DMS114 treated with DMSO at 0.1 percent for 48 hours (cell line): ENCODE measurements at regions not wholly inside any gene's neighbourhood (a gene's known extent, or its start where the extent isn't known, plus 50 kb on each side); places are given as distances from the start of the nearest gene placed in this dataset.

Experiments used
- DNase-seq: peaks from one replicate; lab custom pipeline; 2025; ENCODE audit not compliant: unreplicated experiment; lab: John Stamatoyannopoulos, UW

- DNase-seq, result no peak
Measured at GRCh38 chr2:23241611-23242245, 143.3 kb upstream of the KLHL29 start.

GRCh38 chr2:23243073-23243659 is 141.8 kb upstream of the KLHL29 start:
- no peak for DNase-seq

- no peak for DNase-seq
Measured at GRCh38 chr2:23244617-23245016, 140.4 kb upstream of the KLHL29 start.

GRCh38 chr2:23246992-23247683 is 137.8 kb upstream of the KLHL29 start:
- DNase-seq, result no peak

GRCh38 chr2:23248667-23249066 is 136.3 kb upstream of the KLHL29 start:
- DNase-seq, result no peak

GRCh38 chr2:23249348-23249747 is 135.6 kb upstream of the KLHL29 start:
- no peak for DNase-seq

- no peak for DNase-seq
Measured at GRCh38 chr2:23250371-23250770, 134.6 kb upstream of the KLHL29 start.

- no peak for DNase-seq
Measured at GRCh38 chr2:23256643-23257042, 128.3 kb upstream of the KLHL29 start.

- no peak for DNase-seq
Measured at GRCh38 chr2:23260621-23261020, 124.4 kb upstream of the KLHL29 start.

- DNase-seq, result no peak
Measured at GRCh38 chr2:23268467-23269263, 116.3 kb upstream of the KLHL29 start.

- no peak for DNase-seq
Measured at GRCh38 chr2:23269747-23270146, 115.2 kb upstream of the KLHL29 start.

- no peak for DNase-seq
Measured at GRCh38 chr2:23270810-23271209, 114.2 kb upstream of the KLHL29 start.

- no peak for DNase-seq
Measured at GRCh38 chr2:23271230-23271629, 113.7 kb upstream of the KLHL29 start.

GRCh38 chr2:23273786-23274185 is 111.2 kb upstream of the KLHL29 start:
- no peak for DNase-seq

GRCh38 chr2:23280401-23280800 is 104.6 kb upstream of the KLHL29 start:
- DNase-seq, result no peak

GRCh38 chr2:23283653-23284052 is 101.3 kb upstream of the KLHL29 start:
- DNase-seq, result no peak

GRCh38 chr2:23285091-23285800 is 99.7 kb upstream of the KLHL29 start:
- DNase-seq, result no peak

GRCh38 chr2:23286031-23286757 is 98.8 kb upstream of the KLHL29 start:
- DNase-seq, result no peak

- DNase-seq, result no peak
Measured at GRCh38 chr2:23286758-23287704, 97.9 kb upstream of the KLHL29 start.
